D721Med (cell line): ENCODE measurements at regions not wholly inside any gene's neighbourhood (a gene's known extent, or its start where the extent isn't known, plus 50 kb on each side); places are given as distances from the start of the nearest gene placed in this dataset.

Source experiments
- DNase-seq: peaks from one replicate; pipeline ENCODE4 v3.0.0; 2011; ENCODE audit warnings: low spot score; ENCODE audit not compliant: insufficient read length
- FAIRE-seq: peaks from 2 replicates; lab custom pipeline; 2011; peaks lifted over from hg19 to GRCh38; lab: Jason Lieb, UNC
- TF ChIP-seq, protein P1 (sequence below): IDR thresholded peaks from 2 replicates; pipeline ENCODE4 v1.5.1; 2012; ENCODE audit warnings: mild to moderate bottlenecking, control low read depth; ENCODE audit not compliant: insufficient read depth; ENCODE audit errors: missing control alignments

GRCh38 chr6:92011681-92012245 lies 1407.6 kb downstream of the EPHA7 start:
- no peak for DNase-seq
- no peak for FAIRE-seq
- TF ChIP-seq, protein P1, sequence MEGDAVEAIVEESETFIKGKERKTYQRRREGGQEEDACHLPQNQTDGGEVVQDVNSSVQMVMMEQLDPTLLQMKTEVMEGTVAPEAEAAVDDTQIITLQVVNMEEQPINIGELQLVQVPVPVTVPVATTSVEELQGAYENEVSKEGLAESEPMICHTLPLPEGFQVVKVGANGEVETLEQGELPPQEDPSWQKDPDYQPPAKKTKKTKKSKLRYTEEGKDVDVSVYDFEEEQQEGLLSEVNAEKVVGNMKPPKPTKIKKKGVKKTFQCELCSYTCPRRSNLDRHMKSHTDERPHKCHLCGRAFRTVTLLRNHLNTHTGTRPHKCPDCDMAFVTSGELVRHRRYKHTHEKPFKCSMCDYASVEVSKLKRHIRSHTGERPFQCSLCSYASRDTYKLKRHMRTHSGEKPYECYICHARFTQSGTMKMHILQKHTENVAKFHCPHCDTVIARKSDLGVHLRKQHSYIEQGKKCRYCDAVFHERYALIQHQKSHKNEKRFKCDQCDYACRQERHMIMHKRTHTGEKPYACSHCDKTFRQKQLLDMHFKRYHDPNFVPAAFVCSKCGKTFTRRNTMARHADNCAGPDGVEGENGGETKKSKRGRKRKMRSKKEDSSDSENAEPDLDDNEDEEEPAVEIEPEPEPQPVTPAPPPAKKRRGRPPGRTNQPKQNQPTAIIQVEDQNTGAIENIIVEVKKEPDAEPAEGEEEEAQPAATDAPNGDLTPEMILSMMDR = no peak

GRCh38 chr6:92008757-92009502 lies 1410.4 kb downstream of the EPHA7 start:
- no peak for FAIRE-seq
- DNase-seq = no peak
- TF ChIP-seq, protein P1 = no peak

GRCh38 chr6:92000112-92000511 lies 1413.2 kb upstream of the MAP3K7 start:
- DNase-seq = no peak
- TF ChIP-seq, protein P1 = no peak
- no peak for FAIRE-seq

DNA sequence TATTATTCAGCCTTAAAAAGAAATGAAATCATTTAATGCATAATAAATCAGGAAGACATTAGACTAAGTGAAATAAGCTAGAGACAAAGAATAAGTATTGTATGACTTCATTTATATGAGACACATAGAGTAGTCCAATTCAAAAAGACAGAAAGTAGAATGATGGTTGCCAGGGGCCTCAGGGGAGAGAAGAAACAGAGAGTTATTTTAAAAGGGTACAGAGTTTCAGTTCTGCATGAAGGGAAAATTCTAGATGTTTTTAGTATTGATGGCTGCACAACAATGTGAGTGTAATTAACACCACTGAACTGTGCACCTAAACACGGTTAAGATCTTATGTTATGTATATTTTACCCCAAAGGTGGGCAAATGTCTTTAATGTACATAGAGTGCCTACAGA lies 1407.9 kb upstream of the MAP3K7 start:
- TF ChIP-seq, protein P1 = no peak
- DNase-seq = no peak
- FAIRE-seq = peak; percentile 70

DNA sequence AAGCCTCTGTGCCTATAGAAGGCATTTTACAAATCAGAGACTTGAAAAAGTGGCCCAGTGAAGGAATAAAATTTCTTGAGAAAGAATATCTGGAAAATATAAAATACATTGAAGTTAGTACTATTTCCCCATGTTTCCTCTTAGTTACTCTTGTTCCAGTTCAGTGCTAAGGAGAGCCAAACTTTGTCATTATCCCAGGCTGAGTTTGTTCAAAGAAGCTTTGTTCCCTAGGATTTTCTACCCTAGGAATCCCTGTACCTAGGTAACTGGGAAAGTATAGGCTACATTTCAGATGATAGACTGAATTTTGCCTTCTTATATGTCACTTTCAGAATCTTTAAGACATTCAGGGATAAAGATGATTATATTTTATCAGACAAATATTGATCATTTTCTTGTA lies 1395.7 kb upstream of the MAP3K7 start:
- FAIRE-seq (no peak), DNase-seq (no peak)
- TF ChIP-seq, protein P1 = no peak

DNA sequence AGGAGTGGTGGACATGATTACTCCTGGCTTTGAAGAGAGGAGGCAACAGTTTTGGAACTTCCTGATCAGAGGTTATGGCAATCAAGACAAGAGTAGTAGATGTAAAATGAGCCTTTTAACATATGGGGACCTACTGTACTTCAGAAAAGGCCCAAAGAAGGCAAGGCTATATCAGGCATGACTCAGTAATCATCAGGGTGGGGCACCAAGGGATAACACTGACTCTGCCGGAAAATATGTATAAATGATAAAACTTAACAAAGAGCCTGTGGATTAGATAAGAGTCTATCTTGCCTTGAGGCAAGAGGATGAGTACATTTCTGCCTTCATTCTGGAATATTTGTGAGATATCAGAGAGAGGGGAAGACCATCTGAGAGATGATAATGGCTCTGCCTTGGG lies 1389.9 kb upstream of the MAP3K7 start:
- DNase-seq (no peak), FAIRE-seq (no peak)
- TF ChIP-seq, protein P1 = no peak

DNA sequence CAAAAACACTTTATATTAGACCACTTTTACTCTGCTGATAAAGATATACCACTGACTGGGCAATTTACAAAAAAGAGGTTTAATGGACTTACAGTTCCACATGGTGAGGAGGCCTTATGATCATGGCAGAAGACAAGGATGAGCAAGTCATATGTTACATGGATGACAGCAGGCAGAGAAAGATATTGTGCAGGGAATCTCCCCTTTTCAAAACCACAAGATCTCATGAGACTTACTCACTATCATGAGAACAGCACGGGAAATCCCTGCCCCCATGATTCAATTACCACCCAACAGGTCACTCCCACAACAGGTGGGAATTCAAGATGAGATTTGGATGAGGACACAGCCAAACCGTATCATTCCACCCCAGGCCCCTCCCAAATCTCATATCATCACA lies 1383.8 kb upstream of the MAP3K7 start:
- FAIRE-seq (no peak), DNase-seq (no peak)
- TF ChIP-seq, protein P1 = no peak
